Breast epithelium (tissue), 3 donors: ENCODE measurements at regions not wholly inside any gene's neighbourhood (a gene's known extent, or its start where the extent isn't known, plus 50 kb on each side); places are given as distances from the start of the nearest gene placed in this dataset.

Source experiments
- CTCF ChIP-seq, 3 donors: fragments of 450-650 bp; IDR thresholded peaks; one replicate each; pipeline ENCODE4 v1.5.1; 2016 to 2017; ENCODE audit warnings: antibody characterized with exemption in 3 of 3, mild to moderate bottlenecking in 3 of 3, moderate library complexity in 3 of 3
- POLR2A ChIP-seq: fragments of 450-650 bp; IDR thresholded peaks from one replicate; pipeline ENCODE4 v1.6.1; 2016; ENCODE audit warnings: antibody characterized with exemption, mild to moderate bottlenecking, moderate library complexity
- POLR2AphosphoS5 ChIP-seq, 3 donors: sonication (generic); formaldehyde crosslinking; IDR thresholded peaks; one replicate each; pipeline ENCODE4 v1.6.1; 2017; ENCODE audit warnings: antibody characterized with exemption in 3 of 3

- TF ChIP-seq CTCF (IDR thresholded peaks at IDR 0.05) (no peak), POLR2A (no peak), POLR2AphosphoS5 (IDR thresholded peaks at IDR 0.05) (no peak)
These were observed 128.6 kb upstream of the SPATA12 start for GRCh38 chr3:56931836-56932235.
